Nephron (organoid): ENCODE measurements at regions not wholly inside any gene's neighbourhood (a gene's known extent, or its start where the extent isn't known, plus 50 kb on each side); places are given as distances from the start of the nearest gene placed in this dataset.

Source experiments
- H3K27ac Mint-ChIP-seq, 3 experiments: 2 replicates each; pipeline ENCODE4 v1.8.0; 2020; ENCODE audit warnings: mixed read lengths in 3 of 3, mild to moderate bottlenecking in 2 of 3, moderate library complexity in 1 of 3
- H3K27me3 Mint-ChIP-seq: 2 replicates; pipeline ENCODE4 v1.8.0; 2021; ENCODE audit warnings: low read depth, mild to moderate bottlenecking, moderate library complexity, mixed read lengths
- H3K36me3 Mint-ChIP-seq: 2 replicates; pipeline ENCODE4 v1.8.0; 2020; ENCODE audit warnings: low read depth, mixed read lengths
- H3K4me1 Mint-ChIP-seq: 2 replicates; pipeline ENCODE4 v1.8.0; 2020; ENCODE audit warnings: mixed read lengths
- H3K4me3 Mint-ChIP-seq, 3 experiments: 2 replicates each; pipeline ENCODE4 v1.8.0; 2020; ENCODE audit warnings: mild to moderate bottlenecking in 3 of 3, mixed read lengths in 3 of 3, moderate library complexity in 2 of 3
- H3K9me3 Mint-ChIP-seq: 2 replicates; pipeline ENCODE4 v1.8.0; 2020; ENCODE audit warnings: mixed read lengths
- TF ChIP-seq, protein P1 (sequence below), 3 experiments: fragments of 200-600 bp; sonication (generic); IDR thresholded peaks; one replicate each; pipeline ENCODE4 v1.5.0; 2021; ENCODE audit warnings: antibody characterized with exemption in 3 of 3; ENCODE audit not compliant: unreplicated experiment in 3 of 3

DNA sequence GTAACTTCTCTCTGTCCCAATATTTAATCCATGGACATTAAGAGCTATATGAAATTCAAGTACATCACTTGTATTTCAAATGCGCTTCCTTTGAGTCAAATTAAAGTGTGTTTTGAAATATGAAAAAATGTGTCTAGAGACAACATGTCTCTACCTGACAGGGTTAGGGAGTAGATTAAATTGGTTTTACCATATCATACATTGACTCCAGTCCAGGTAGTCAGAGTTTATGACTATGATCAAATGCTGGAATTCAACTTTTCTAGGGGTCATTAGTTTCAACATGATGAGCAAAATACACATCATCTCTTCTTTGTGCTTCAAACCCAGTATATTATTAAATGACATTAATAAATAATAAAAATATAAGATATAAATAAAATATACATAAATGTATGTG lies 259.2 kb downstream of the CDH10 start:
- H3K27me3 Mint-ChIP-seq = no peaks in the 10 kb centered on the region
- H3K4me3 Mint-ChIP-seq = no peak overlapping the region
- peaks cover 8% of the 10 kb centered on the region for H3K9me3 Mint-ChIP-seq
- peaks cover 22% of the 10 kb centered on the region for H3K4me1 Mint-ChIP-seq
- no peaks in the 10 kb centered on the region for H3K36me3 Mint-ChIP-seq
- H3K27ac Mint-ChIP-seq = peak overlapping the region in 1 of 3 experiments; percentile 61
- TF ChIP-seq, protein P1, sequence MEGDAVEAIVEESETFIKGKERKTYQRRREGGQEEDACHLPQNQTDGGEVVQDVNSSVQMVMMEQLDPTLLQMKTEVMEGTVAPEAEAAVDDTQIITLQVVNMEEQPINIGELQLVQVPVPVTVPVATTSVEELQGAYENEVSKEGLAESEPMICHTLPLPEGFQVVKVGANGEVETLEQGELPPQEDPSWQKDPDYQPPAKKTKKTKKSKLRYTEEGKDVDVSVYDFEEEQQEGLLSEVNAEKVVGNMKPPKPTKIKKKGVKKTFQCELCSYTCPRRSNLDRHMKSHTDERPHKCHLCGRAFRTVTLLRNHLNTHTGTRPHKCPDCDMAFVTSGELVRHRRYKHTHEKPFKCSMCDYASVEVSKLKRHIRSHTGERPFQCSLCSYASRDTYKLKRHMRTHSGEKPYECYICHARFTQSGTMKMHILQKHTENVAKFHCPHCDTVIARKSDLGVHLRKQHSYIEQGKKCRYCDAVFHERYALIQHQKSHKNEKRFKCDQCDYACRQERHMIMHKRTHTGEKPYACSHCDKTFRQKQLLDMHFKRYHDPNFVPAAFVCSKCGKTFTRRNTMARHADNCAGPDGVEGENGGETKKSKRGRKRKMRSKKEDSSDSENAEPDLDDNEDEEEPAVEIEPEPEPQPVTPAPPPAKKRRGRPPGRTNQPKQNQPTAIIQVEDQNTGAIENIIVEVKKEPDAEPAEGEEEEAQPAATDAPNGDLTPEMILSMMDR (IDR thresholded peaks at IDR 0.05; ENCODE audit: unreplicated experiment in 3 of 3) = no peak

DNA sequence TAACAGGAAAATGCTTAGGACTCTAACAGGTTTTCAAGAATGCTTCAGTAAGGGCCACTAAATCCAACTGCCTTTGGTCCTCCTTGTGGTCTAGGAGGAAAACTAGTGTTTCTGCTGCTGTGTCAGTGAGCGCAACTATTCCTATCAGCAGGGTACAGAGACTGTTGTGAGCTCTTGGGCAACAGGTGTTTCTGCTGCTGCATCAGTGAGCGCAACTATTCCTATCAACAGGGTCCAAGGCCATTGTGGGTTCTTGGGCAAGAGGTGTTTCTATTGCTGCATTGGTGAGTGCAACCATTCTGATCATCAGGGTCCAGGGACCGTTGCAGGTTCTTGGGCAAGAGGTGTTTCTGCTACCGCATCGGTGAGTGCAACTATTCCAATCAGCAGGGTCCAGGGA lies 256.3 kb downstream of the CDH10 start:
- Mint-ChIP-seq H3K27ac (no peak overlapping the region), H3K36me3 (no peaks in the 10 kb centered on the region), H3K4me1 (peaks cover 11% of the 10 kb centered on the region), H3K9me3 (peaks cover 10% of the 10 kb centered on the region), H3K27me3 (peaks cover 4% of the 10 kb centered on the region), H3K4me3 (no peak overlapping the region)
- TF ChIP-seq, protein P1 (IDR thresholded peaks at IDR 0.05; ENCODE audit: unreplicated experiment in 3 of 3) = no peak

- Mint-ChIP-seq H3K27me3 (peaks cover 4% of the 10 kb centered on the region), H3K4me3 (no peak overlapping the region), H3K27ac (no peak overlapping the region), H3K9me3 (peaks cover 10% of the 10 kb centered on the region), H3K36me3 (no peaks in the 10 kb centered on the region), H3K4me1 (peaks cover 2% of the 10 kb centered on the region)
- TF ChIP-seq, protein P1 (IDR thresholded peaks at IDR 0.05; ENCODE audit: unreplicated experiment in 3 of 3) = no peak
These were observed 254.8 kb downstream of the CDH10 start for GRCh38 chr5:24389968-24390367.

- peaks cover 11% of the 10 kb centered on the region for H3K9me3 Mint-ChIP-seq
- no peaks in the 10 kb centered on the region for H3K4me1 Mint-ChIP-seq
- H3K36me3 Mint-ChIP-seq = no peaks in the 10 kb centered on the region
- H3K27ac Mint-ChIP-seq = no peak overlapping the region
- H3K4me3 Mint-ChIP-seq = no peak overlapping the region
- TF ChIP-seq, protein P1 (IDR thresholded peaks at IDR 0.05; ENCODE audit: unreplicated experiment in 3 of 3) = no peak
- H3K27me3 Mint-ChIP-seq = peaks cover 4% of the 10 kb centered on the region
These were observed 253.0 kb downstream of the CDH10 start for GRCh38 chr5:24391816-24392215.

DNA sequence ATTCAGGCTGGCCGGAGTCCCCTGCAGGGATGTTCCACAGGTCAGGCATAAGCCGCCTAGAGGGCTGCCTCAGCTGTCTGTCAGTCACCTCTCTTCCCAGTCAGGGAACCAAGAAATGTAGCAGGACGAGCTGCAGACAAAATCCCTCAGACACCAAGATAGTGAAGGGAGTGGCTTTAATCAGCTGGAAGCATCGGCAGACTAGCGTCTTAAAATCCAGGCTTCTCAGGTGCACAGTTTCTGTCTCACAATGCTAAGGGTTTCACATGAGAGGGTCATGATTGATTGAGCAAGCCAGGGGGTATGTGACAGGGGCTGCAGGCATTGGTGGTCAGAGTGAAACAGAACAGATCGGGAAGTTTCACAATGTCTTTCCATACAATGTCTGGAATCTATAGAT lies 247.2 kb downstream of the CDH10 start:
- H3K27ac Mint-ChIP-seq = no peak overlapping the region
- TF ChIP-seq, protein P1 (IDR thresholded peaks at IDR 0.05; ENCODE audit: unreplicated experiment in 3 of 3) = no peak
- H3K9me3 Mint-ChIP-seq = peaks cover 14% of the 10 kb centered on the region
- no peaks in the 10 kb centered on the region for H3K4me1 Mint-ChIP-seq
- no peaks in the 10 kb centered on the region for H3K36me3 Mint-ChIP-seq
- no peaks in the 10 kb centered on the region for H3K27me3 Mint-ChIP-seq
- H3K4me3 Mint-ChIP-seq = no peak overlapping the region

DNA sequence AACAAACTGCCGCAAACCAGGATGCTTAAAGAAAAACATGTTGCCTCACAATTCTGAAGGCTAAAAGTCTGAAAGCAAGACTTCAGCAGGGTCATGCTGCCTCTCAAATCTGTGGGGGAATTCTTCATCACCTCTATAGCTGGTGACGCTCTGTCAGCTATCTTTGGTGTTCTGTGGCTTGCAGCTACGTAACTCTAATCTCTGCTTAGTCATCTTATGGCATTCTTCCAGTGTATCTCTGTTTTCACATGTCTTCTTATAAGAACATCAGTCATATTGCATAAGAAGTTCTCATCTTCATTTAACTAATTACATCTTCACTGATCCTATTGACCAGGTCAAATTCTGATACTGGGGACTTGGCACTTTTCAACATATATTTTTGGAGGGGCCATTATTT lies 243.0 kb downstream of the CDH10 start:
- H3K27ac Mint-ChIP-seq = no peak overlapping the region
- H3K9me3 Mint-ChIP-seq = peaks cover 14% of the 10 kb centered on the region
- TF ChIP-seq, protein P1 (IDR thresholded peaks at IDR 0.05; ENCODE audit: unreplicated experiment in 3 of 3) = no peak
- no peaks in the 10 kb centered on the region for H3K36me3 Mint-ChIP-seq
- no peaks in the 10 kb centered on the region for H3K27me3 Mint-ChIP-seq
- H3K4me3 Mint-ChIP-seq = no peak overlapping the region
- no peaks in the 10 kb centered on the region for H3K4me1 Mint-ChIP-seq
